WTC11 (cell line): ENCODE measurements at regions not wholly inside any gene's neighbourhood (a gene's known extent, or its start where the extent isn't known, plus 50 kb on each side); places are given as distances from the start of the nearest gene placed in this dataset.
"Not testable (repeated sequence)": the region's sequence is repeated elsewhere in the genome, so short reads cannot be mapped to it uniquely, and the experiment has no call there.

Source experiments
- ATAC-seq: fragments of 200-7000 bp; cut with Tn5 transposase; 2 replicates; pipeline ENCODE4 v1.10.0; 2021; ENCODE audit warnings: mild to moderate bottlenecking, moderate library complexity
- CTCF ChIA-PET: fragments of 300-600 bp; sonication (Branson Sonifier 250); formaldehyde crosslinking; loops from one replicate; lab custom pipeline; 2021; ENCODE audit warnings: antibody characterized with exemption; lab: Charles Lee
- POLR2A ChIA-PET: fragments of 350-600 bp; sonication (Branson Sonifier 250); formaldehyde crosslinking; loops from one replicate; lab custom pipeline; 2021; ENCODE audit warnings: antibody characterized with exemption; lab: Charles Lee
- DNase-seq: peaks from one replicate; pipeline ENCODE4 v3.0.0; 2021; ENCODE audit warnings: low spot score
- H3K27ac Mint-ChIP-seq: 2 replicates; pipeline ENCODE4 v1.8.0; 2021; ENCODE audit warnings: mixed read lengths
- H3K27me3 Mint-ChIP-seq: 2 replicates; pipeline ENCODE4 v1.8.0; 2021; ENCODE audit warnings: low read depth, mild to moderate bottlenecking, moderate library complexity, mixed read lengths
- H3K36me3 Mint-ChIP-seq: 2 replicates; pipeline ENCODE4 v1.8.0; 2021; ENCODE audit warnings: mixed read lengths
- H3K4me1 Mint-ChIP-seq: 2 replicates; pipeline ENCODE4 v1.8.0; 2022; ENCODE audit warnings: mixed read lengths
- H3K4me3 Mint-ChIP-seq: 2 replicates; pipeline ENCODE4 v1.8.0; 2021; ENCODE audit warnings: mild to moderate bottlenecking, moderate library complexity, mixed read lengths
- H3K9me3 Mint-ChIP-seq: 2 replicates; pipeline ENCODE4 v1.8.0; 2021; ENCODE audit warnings: mixed read lengths
- CBFB ChIP-seq: sonication (generic); formaldehyde crosslinking; IDR thresholded peaks from 2 replicates; pipeline ENCODE4 v1.8.1; 2022; ENCODE audit warnings: mild to moderate bottlenecking, low read depth, missing genetic modification reagents
- CREM ChIP-seq: sonication (generic); formaldehyde crosslinking; IDR thresholded peaks from 2 replicates; pipeline ENCODE4 v1.8.1; 2022; ENCODE audit warnings: mild to moderate bottlenecking, missing genetic modification reagents, moderate library complexity
- ESRRA ChIP-seq: sonication (generic); formaldehyde crosslinking; IDR thresholded peaks from 2 replicates; pipeline ENCODE4 v1.8.1; 2022; ENCODE audit warnings: mild to moderate bottlenecking, missing genetic modification reagents, borderline replicate concordance
- ETV6 ChIP-seq: sonication (generic); formaldehyde crosslinking; IDR thresholded peaks from 2 replicates; pipeline ENCODE4 v1.8.1; 2022; ENCODE audit warnings: mild to moderate bottlenecking, missing genetic modification reagents
- FOXP4 ChIP-seq: sonication (generic); formaldehyde crosslinking; IDR thresholded peaks from 2 replicates; pipeline ENCODE4 v1.8.0; 2022; ENCODE audit warnings: mild to moderate bottlenecking, missing genetic modification reagents
- GTF2I ChIP-seq: fragments of 250-450 bp; sonication (Bioruptor Pico); conservative IDR thresholded peaks from 2 replicates; pipeline ENCODE4 v1.4.0; 2021; ENCODE audit warnings: mild to moderate bottlenecking
- MLX ChIP-seq: sonication (generic); formaldehyde crosslinking; IDR thresholded peaks from 2 replicates; pipeline ENCODE4 v1.8.1; 2023; ENCODE audit warnings: mild to moderate bottlenecking, missing genetic modification reagents, moderate library complexity
- MYBL2 ChIP-seq: sonication (generic); formaldehyde crosslinking; IDR thresholded peaks from 2 replicates; pipeline ENCODE4 v1.8.1; 2023; ENCODE audit warnings: mild to moderate bottlenecking, moderate library complexity, missing genetic modification reagents
- NR2C2 ChIP-seq: sonication (generic); formaldehyde crosslinking; IDR thresholded peaks from 2 replicates; pipeline ENCODE4 v1.8.0; 2022; ENCODE audit warnings: mild to moderate bottlenecking, missing genetic modification reagents
- PRDM15 ChIP-seq: sonication (generic); formaldehyde crosslinking; IDR thresholded peaks from 2 replicates; pipeline ENCODE4 v1.8.0; 2022; ENCODE audit warnings: missing genetic modification reagents
- TCF7 ChIP-seq: sonication (generic); formaldehyde crosslinking; IDR thresholded peaks from 2 replicates; pipeline ENCODE4 v1.8.0; 2022; ENCODE audit warnings: mild to moderate bottlenecking, low read depth, missing genetic modification reagents, moderate library complexity
- ZNF281 ChIP-seq: sonication (generic); formaldehyde crosslinking; IDR thresholded peaks from 2 replicates; pipeline ENCODE4 v1.8.0; 2023; ENCODE audit warnings: mild to moderate bottlenecking, missing genetic modification reagents
- TF ChIP-seq, protein P1 (sequence below): sonication (generic); formaldehyde crosslinking; IDR thresholded peaks from 2 replicates; pipeline ENCODE4 v1.8.1; 2023; ENCODE audit warnings: mild to moderate bottlenecking, moderate library complexity, missing genetic modification reagents
- TF ChIP-seq, protein P2 (sequence below): sonication (generic); formaldehyde crosslinking; IDR thresholded peaks from 2 replicates; pipeline ENCODE4 v1.8.1; 2023; ENCODE audit warnings: mild to moderate bottlenecking, missing genetic modification reagents
- TF ChIP-seq, protein P3 (sequence below): sonication (generic); formaldehyde crosslinking; IDR thresholded peaks from 2 replicates; pipeline ENCODE4 v1.8.1; 2022; ENCODE audit warnings: low read depth, missing genetic modification reagents, borderline replicate concordance

- no peak for TF ChIP-seq FOXP4
- no peak for TF ChIP-seq NR2C2
- TF ChIP-seq, protein P1, sequence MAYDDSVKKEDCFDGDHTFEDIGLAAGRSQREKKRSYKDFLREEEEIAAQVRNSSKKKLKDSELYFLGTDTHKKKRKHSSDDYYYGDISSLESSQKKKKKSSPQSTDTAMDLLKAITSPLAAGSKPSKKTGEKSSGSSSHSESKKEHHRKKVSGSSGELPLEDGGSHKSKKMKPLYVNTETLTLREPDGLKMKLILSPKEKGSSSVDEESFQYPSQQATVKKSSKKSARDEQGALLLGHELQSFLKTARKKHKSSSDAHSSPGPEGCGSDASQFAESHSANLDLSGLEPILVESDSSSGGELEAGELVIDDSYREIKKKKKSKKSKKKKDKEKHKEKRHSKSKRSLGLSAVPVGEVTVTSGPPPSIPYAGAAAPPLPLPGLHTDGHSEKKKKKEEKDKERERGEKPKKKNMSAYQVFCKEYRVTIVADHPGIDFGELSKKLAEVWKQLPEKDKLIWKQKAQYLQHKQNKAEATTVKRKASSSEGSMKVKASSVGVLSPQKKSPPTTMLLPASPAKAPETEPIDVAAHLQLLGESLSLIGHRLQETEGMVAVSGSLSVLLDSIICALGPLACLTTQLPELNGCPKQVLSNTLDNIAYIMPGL (CRISPR knock-in tag) = no peak
- no peak for TF ChIP-seq MYBL2 (CRISPR knock-in tag)
- TF ChIP-seq ESRRA = no peak
- TF ChIP-seq GTF2I (CRISPR knock-in tag) = no peak
- TF ChIP-seq PRDM15 = no peak
- TF ChIP-seq, all 79 proteins: peak for 0
These were observed 314.2 kb upstream of the PUDP start (continued) for GRCh38 chrX:7462110-7462509.

GRCh38 chrX:7461051-7461450 lies 313.1 kb upstream of the PUDP start:
- not testable (repeated sequence) for H3K27me3 Mint-ChIP-seq, ATAC-seq

GRCh38 chrX:7447801-7448499 lies 300.0 kb upstream of the PUDP start:
- CTCF ChIA-PET = no interaction called here
- Mint-ChIP-seq H3K36me3 (no peaks in the 10 kb centered on the region), H3K27me3 (peaks cover 40% of the 10 kb centered on the region), H3K27ac (no peak overlapping the region), H3K4me1 (peaks cover 7% of the 10 kb centered on the region), H3K9me3 (no peaks in the 10 kb centered on the region), H3K4me3 (no peak overlapping the region)
- POLR2A ChIA-PET = no interaction called here
- ATAC-seq = no peak
- DNase-seq = no peak
- no peak for TF ChIP-seq ETV6 (CRISPR knock-in tag)
- TF ChIP-seq TCF7 (CRISPR knock-in tag) = no peak
- TF ChIP-seq, protein P2, sequence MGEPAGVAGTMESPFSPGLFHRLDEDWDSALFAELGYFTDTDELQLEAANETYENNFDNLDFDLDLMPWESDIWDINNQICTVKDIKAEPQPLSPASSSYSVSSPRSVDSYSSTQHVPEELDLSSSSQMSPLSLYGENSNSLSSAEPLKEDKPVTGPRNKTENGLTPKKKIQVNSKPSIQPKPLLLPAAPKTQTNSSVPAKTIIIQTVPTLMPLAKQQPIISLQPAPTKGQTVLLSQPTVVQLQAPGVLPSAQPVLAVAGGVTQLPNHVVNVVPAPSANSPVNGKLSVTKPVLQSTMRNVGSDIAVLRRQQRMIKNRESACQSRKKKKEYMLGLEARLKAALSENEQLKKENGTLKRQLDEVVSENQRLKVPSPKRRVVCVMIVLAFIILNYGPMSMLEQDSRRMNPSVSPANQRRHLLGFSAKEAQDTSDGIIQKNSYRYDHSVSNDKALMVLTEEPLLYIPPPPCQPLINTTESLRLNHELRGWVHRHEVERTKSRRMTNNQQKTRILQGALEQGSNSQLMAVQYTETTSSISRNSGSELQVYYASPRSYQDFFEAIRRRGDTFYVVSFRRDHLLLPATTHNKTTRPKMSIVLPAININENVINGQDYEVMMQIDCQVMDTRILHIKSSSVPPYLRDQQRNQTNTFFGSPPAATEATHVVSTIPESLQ (CRISPR knock-in tag) = no peak
- no peak for TF ChIP-seq CREM (CRISPR knock-in tag)
- TF ChIP-seq FOXP4 = no peak
- TF ChIP-seq MLX (CRISPR knock-in tag) = no peak
- no peak for TF ChIP-seq ZNF281 (CRISPR knock-in tag)
- TF ChIP-seq, protein P3, sequence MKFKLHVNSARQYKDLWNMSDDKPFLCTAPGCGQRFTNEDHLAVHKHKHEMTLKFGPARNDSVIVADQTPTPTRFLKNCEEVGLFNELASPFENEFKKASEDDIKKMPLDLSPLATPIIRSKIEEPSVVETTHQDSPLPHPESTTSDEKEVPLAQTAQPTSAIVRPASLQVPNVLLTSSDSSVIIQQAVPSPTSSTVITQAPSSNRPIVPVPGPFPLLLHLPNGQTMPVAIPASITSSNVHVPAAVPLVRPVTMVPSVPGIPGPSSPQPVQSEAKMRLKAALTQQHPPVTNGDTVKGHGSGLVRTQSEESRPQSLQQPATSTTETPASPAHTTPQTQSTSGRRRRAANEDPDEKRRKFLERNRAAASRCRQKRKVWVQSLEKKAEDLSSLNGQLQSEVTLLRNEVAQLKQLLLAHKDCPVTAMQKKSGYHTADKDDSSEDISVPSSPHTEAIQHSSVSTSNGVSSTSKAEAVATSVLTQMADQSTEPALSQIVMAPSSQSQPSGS (CRISPR knock-in tag) = no peak
- TF ChIP-seq CBFB (CRISPR knock-in tag) = no peak

More at GRCh38 chrX:7461051-7461450, 313.1 kb upstream of the PUDP start:
- H3K9me3 Mint-ChIP-seq, POLR2A ChIA-PET, H3K4me3 Mint-ChIP-seq, DNase-seq, H3K36me3 Mint-ChIP-seq, H3K27ac Mint-ChIP-seq, CTCF ChIA-PET: not testable (repeated sequence)
- peaks cover 10% of the 10 kb centered on the region for H3K4me1 Mint-ChIP-seq
